ENCODE measurements at regions not wholly inside any gene's neighbourhood (a gene's known extent, or its start where the extent isn't known, plus 50 kb on each side); places are given as distances from the start of the nearest gene placed in this dataset.
"Not testable (repeated sequence)": the region's sequence is repeated elsewhere in the genome, so short reads cannot be mapped to it uniquely, and the experiment has no call there.

DNA sequence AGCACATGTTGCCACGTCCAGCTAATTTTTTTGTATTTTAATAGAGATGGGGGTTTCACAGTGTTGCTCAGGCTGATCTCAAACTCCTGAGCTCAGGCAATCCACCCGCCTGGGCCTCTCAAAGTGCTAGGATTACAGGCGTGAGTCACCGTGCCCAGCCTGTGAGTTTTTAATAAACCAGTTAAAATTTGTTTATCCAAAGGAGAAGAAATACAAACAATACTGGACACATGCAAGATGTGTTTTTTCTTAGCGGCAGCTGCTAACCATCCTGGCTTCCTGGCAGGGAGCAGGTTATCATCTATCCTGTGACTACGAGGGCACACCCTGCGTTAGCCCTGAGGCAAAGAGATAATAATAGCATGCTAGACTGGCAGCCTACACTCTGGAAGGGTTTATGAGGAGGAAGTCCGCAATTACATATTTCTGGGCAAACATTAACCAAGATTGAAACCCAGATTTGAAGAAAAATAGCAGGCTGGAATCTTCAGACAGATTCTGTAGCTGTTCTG, 191.4 kb downstream of the SPRY1 start:
- Mint-ChIP-seq H3K27me3 (no peaks in the 10 kb centered on the region), H3K36me3 (ENCODE audit: low read depth) (no peaks in the 10 kb centered on the region), H3K9me3 (no peaks in the 10 kb centered on the region), H3K4me1 (ENCODE audit: low read depth) (peaks cover 11% of the 10 kb centered on the region), H3K4me3 (no peak overlapping the region), H3K27ac (no peak overlapping the region)
- DNase-seq = no peak

DNA sequence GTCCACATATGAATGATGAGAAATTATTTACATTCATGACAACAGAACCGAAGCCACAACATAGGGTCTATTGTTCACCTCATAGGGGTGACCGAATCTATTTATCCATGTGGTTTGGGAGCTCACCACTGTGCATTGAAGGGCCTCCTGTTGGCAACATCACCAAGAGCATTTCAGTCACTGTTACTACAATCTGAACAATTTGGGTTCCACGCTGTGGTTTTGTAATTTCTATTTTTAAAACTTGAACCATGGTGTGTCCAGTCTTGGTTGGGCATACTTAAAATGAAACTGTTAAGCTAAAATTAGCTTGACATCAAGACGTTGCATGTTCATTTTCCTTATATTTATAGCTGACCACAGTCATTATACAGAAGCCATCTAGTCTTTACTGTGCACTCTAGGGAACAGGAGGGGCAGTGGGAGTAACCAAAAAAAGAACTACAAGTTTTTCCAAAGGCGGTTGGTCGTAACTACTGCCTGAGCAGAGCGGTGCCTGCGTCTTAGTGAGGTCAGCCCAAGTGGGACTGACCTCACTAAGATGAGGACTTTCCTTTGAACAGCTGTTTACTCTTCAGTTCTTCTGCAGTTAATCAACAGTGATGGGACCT, 192.1 kb downstream of the SPRY1 start:
- Mint-ChIP-seq H3K4me1 (ENCODE audit: low read depth) (peaks cover 12% of the 10 kb centered on the region), H3K27me3 (no peaks in the 10 kb centered on the region), H3K4me3 (no peak overlapping the region), H3K36me3 (ENCODE audit: low read depth) (no peaks in the 10 kb centered on the region), H3K27ac (no peak overlapping the region), H3K9me3 (no peaks in the 10 kb centered on the region)
- DNase-seq = no peak

DNA sequence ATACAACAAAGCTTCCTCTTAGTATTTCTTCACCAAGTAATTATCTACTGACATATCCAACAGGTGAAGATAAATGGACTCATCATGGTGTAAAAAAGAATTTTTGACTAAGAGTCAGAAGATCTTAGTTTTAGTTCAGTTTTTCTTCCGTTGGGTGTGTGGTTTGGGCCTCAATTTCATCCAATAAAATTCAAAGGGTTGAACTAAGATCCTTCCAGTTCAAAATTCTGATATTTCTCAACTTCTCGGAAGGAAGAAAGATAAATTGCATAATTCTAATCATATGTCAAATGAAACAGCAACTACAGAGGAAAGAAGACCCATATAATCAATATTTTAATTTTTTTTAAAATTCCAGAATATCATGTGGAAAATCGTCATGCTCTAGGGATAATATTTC, 192.7 kb downstream of the SPRY1 start:
- no peak for DNase-seq
- no peaks in the 10 kb centered on the region for H3K27me3 Mint-ChIP-seq
- peaks cover 12% of the 10 kb centered on the region for H3K4me1 Mint-ChIP-seq (ENCODE audit: low read depth)
- no peaks in the 10 kb centered on the region for H3K9me3 Mint-ChIP-seq
- no peaks in the 10 kb centered on the region for H3K36me3 Mint-ChIP-seq (ENCODE audit: low read depth)
- no peak overlapping the region for H3K4me3 Mint-ChIP-seq
- H3K27ac Mint-ChIP-seq = no peak overlapping the region

DNA sequence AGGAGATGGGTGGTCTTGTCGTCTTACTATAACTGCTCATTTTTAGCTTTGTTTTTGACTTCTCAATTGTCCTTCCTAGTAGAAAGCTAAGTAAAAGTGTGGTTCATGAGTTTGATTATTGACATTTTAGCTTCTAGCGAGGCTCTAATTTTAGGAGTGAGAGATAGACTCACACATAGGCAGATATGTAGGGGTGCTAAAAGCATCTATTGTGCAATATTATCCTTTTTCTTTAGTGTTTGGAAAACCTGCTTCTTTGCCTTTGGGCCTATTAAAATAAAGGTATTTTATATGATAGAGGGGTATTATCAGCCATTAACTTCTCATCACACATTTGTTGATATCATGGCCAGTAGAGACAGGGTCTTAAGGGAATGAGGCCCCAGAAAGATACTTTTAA, 195.3 kb downstream of the SPRY1 start:
- no peaks in the 10 kb centered on the region for H3K9me3 Mint-ChIP-seq
- DNase-seq = no peak
- H3K27me3 Mint-ChIP-seq = no peaks in the 10 kb centered on the region
- no peaks in the 10 kb centered on the region for H3K36me3 Mint-ChIP-seq (ENCODE audit: low read depth)
- H3K4me3 Mint-ChIP-seq = no peak overlapping the region
- H3K27ac Mint-ChIP-seq = no peak overlapping the region
- H3K4me1 Mint-ChIP-seq (ENCODE audit: low read depth) = peaks cover 12% of the 10 kb centered on the region

DNA sequence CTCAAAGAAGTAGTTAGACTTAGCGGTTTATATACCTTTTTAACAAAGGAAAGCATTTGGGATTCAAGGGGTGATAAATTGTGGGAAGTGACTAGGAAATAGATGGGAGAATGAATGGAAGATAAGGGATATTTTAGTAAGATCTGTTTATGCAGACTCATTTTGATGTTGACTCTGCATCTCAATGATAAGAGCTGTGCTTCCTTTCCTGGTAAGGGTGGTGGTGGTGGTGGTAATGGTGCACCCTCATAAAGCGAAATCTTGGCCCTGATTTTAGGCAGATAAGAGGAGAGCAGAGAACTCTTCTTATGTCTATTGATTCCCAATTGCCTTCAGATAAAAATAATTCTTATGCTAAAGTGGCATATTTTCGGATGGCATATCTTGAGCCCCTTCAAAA, 197.1 kb downstream of the SPRY1 start:
- Mint-ChIP-seq H3K4me1 (ENCODE audit: low read depth) (peaks cover 8% of the 10 kb centered on the region), H3K27ac (no peak overlapping the region), H3K36me3 (ENCODE audit: low read depth) (no peaks in the 10 kb centered on the region), H3K27me3 (no peaks in the 10 kb centered on the region), H3K9me3 (no peaks in the 10 kb centered on the region), H3K4me3 (no peak overlapping the region)
- DNase-seq = no peak

DNA sequence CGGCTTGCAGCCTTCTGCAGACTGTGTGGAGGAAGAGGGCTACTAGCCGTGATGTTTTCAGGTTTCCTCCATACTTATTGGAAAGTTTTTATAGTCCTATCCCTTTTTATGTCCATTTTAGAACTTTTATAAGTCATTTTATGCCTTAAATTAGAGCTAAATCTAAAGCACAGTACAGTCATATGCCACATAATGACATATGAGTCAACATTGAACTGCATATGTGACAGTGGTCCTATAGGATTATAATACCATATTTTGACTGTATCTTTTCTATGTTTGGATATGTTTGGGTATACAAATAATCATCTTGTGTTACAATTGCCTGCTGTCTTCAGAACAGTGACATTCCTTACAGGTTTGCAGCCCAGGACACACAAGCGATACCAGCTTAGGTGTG, 200.2 kb downstream of the SPRY1 start:
- Mint-ChIP-seq H3K27ac (no peak overlapping the region), H3K27me3 (no peaks in the 10 kb centered on the region), H3K4me3 (no peak overlapping the region), H3K36me3 (ENCODE audit: low read depth) (no peaks in the 10 kb centered on the region), H3K4me1 (ENCODE audit: low read depth) (peaks cover 29% of the 10 kb centered on the region), H3K9me3 (no peaks in the 10 kb centered on the region)
- DNase-seq = no peak

DNA sequence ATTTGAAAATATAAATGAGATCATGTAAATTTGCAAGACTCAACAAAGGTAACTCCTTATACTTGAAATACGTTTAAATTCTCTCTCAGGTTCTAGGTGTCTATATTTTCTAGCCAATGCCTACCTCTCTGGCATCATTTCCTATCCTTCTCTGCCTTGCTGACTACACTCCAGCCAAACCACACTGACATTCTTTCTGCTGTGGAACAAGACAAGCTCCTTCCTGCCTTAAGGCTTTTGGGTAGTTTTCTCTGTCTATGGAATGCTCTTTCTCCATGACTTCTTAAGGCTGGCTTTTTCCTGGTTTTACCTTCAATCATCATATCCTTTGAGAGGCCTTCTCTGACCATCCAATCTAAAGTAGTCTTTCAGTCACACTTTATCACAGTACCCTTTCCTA, 201.0 kb downstream of the SPRY1 start:
- no peaks in the 10 kb centered on the region for H3K9me3 Mint-ChIP-seq
- no peak overlapping the region for H3K27ac Mint-ChIP-seq
- H3K27me3 Mint-ChIP-seq = no peaks in the 10 kb centered on the region
- peaks cover 37% of the 10 kb centered on the region for H3K4me1 Mint-ChIP-seq (ENCODE audit: low read depth)
- no peak overlapping the region for H3K4me3 Mint-ChIP-seq
- no peaks in the 10 kb centered on the region for H3K36me3 Mint-ChIP-seq (ENCODE audit: low read depth)
- no peak for DNase-seq

DNA sequence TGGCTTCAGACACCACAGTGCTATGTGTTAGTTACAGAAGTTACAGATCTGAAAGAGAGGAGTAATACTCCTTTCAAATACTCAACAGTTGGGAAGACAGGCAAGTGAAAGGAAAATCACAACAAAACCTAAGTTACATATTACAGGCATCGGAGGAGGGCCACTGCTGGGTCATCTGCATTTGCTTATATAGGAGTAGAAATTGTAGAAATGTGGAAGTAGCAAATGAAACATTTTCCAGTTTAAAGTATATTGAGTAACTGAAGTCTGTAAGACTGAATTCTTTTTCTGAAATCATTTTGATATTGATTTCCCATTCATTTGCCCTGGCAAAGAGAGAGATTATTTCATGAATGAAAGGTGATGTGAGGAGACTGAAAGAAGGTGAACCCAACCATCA, 201.7 kb downstream of the SPRY1 start:
- H3K4me1 Mint-ChIP-seq (ENCODE audit: low read depth) = peaks cover 44% of the 10 kb centered on the region
- H3K27me3 Mint-ChIP-seq = no peaks in the 10 kb centered on the region
- no peaks in the 10 kb centered on the region for H3K36me3 Mint-ChIP-seq (ENCODE audit: low read depth)
- no peaks in the 10 kb centered on the region for H3K9me3 Mint-ChIP-seq
- H3K27ac Mint-ChIP-seq = no peak overlapping the region
- no peak overlapping the region for H3K4me3 Mint-ChIP-seq
- DNase-seq = no peak

DNA sequence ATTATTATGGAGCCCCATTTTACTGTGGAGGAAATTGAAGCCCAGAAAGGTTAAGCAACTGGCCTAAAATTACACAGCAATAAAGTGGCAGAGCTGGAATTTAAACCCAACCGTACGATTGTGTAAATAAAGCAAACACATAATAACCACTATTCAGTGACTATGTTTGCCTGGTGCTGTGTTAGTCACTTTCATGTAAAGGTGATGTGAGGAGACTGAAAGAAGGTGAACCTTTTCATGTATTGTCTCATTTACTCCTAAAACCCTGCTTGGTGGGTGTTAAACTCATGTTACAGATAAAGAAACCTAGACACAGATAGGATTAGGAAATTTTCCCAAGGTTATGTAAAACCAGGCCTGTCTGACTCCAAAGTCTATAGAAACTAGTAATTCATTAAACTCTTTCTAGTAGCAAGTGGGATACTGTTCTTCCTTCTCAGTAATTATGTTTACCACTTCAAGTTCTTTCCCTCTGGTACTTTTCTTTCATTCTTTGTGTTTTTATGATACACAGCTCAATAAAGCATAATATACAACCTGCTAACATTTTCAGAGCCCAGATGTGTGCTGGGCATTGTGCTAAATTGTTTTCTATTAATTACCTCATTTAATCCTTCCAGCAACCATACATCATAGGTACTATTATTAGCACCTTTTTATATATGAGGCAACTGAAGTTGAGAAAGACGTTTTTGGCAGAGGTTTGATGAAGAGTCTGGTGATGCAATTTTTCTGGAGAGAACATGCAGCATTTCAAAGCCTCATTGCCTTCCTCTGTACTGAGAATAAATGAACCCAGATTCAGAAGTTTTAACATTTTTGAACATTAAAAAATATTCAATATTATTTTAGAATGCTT, 202.7 kb downstream of the SPRY1 start:
- Mint-ChIP-seq H3K4me1 (ENCODE audit: low read depth) (peaks cover 44% of the 10 kb centered on the region), H3K27me3 (no peaks in the 10 kb centered on the region), H3K9me3 (peaks cover under 1% of the 10 kb centered on the region), H3K27ac (no peak overlapping the region), H3K36me3 (ENCODE audit: low read depth) (no peaks in the 10 kb centered on the region), H3K4me3 (no peak overlapping the region)
- no peak for DNase-seq

DNA sequence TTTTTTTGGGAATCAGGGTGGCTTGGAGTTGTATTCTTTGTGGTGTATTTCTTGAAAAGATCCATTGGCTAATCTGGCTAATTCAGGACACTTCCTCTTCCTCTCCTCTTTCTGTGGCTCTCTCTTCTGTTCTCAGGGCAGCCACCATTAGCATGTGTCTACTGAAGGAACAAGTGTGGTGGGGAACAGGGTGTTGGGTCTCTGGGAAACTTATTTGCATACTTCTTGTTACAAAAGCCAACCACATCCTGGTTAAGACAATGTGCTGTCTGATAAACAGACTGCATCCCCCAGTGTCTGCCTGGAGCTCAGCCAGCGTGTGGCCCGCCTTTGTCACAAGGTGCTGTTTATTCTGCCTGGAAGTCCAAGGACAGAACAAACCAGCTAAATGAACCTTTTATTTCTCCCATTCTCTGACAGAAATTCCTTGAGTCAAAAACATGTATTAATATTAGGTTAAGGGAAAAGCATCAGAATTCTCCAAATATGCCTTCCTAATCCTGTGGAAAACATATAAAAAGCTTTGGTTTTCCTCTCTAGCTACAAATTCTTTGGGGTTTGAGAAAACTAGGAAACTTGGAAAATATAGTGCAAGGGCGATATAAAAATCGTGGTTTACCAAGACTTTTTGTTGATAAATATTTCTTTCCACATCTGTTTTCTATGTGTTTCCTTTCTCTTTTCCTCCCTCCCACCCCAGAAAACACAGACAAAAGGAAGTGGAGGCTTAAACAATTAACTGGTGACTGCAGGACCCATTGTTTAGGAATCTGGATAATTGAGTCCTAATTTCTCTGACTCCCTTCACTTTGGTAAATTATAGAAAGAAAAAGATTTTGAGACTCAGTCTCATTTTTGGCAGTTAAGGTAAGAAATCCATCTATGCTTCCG, 203.6 kb downstream of the SPRY1 start:
- Mint-ChIP-seq H3K4me1 (ENCODE audit: low read depth) (peaks cover 44% of the 10 kb centered on the region), H3K27ac (peak overlapping the region; percentile 74), H3K4me3 (no peak overlapping the region), H3K36me3 (ENCODE audit: low read depth) (no peaks in the 10 kb centered on the region), H3K9me3 (peaks cover 2% of the 10 kb centered on the region), H3K27me3 (no peaks in the 10 kb centered on the region)
- DNase-seq = peak; percentile 41

DNA sequence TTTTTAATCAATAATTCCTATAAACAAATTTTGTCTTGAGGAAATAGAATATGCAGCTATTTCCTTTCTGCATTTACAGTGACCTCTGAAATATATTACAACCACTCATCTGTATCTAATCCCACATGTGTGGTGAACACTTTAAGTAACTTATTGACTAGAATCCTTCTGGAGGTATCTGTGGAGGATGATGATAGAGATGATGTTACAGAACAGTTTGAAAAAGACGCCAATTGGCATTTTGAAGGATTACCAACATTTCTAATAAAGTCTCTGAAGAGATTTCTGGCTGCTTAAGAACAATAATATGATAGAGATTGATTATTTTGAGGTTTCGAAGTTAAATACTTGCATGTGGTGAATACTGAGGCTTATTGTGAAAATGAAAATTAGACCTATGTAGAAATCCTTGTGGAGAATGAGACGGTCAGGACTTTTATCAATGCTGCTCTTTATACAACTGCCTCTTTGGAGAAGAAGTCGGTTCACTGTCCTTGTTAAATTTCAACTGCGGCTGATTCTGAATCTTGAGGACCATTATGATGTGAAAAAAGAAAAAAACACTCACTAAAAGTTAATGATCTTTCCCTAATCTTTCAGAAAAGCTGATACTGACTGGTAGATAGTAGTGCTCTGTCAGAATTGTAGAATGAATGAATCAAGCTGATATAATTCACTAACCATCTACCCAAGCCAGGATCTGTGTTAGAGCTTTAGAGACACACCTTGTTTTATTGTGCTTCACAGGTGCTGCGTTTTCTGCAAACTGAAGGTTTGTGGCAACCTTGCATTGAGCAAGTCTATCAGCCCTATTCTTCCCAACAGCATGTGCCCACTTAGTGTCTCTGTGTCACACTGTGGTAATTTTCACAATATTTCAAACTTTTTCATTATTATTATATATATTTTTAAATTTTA, 204.7 kb downstream of the SPRY1 start:
- peaks cover 46% of the 10 kb centered on the region for H3K4me1 Mint-ChIP-seq (ENCODE audit: low read depth)
- no peak for DNase-seq
- H3K4me3 Mint-ChIP-seq = no peak overlapping the region
- peaks cover 2% of the 10 kb centered on the region for H3K9me3 Mint-ChIP-seq
- H3K27ac Mint-ChIP-seq = no peak overlapping the region
- H3K27me3 Mint-ChIP-seq = no peaks in the 10 kb centered on the region
- no peaks in the 10 kb centered on the region for H3K36me3 Mint-ChIP-seq (ENCODE audit: low read depth)

DNA sequence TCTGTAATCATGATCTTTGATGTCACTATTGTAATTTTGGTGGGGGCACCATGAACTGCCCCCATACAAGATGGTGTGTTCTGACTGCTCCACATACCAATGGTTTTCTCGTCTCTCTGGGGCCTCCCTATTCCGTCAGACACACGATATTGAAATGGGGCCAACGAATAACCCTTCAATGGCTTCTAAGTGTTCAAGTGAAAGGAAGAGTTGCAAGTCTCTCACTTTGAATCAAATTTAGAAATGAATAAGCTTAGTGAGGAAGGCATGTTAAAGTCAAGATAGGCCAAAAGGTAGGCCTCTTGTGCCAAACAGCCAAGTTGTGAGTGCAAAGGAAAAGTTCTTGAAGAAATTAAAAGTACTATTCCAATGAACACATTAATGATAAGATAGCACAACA, 205.4 kb downstream of the SPRY1 start:
- Mint-ChIP-seq H3K27ac (no peak overlapping the region), H3K4me1 (ENCODE audit: low read depth) (peaks cover 53% of the 10 kb centered on the region), H3K9me3 (peaks cover 2% of the 10 kb centered on the region), H3K4me3 (no peak overlapping the region), H3K36me3 (ENCODE audit: low read depth) (no peaks in the 10 kb centered on the region), H3K27me3 (no peaks in the 10 kb centered on the region)
- DNase-seq = no peak

DNA sequence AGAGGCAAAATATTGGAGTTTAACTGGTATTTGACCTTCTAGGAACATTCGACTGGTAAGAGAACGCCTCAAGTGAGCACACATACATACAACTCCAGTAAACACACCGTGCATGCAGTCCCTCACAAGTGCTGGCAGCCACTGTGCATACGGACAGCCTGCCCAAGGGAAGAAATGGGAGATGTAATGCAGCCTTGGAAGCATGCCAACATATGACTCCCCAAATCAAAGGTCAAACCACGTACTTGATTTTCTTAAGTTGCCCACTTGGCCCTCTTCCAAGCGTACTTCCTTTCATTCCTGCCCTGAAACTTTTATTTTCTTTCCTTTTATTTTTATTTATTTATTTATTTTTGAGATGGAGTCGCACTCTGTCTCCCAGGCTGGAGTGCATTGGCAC, 206.6 kb downstream of the SPRY1 start:
- Mint-ChIP-seq H3K27me3 (no peaks in the 10 kb centered on the region), H3K9me3 (peaks cover 2% of the 10 kb centered on the region), H3K27ac (no peak overlapping the region), H3K36me3 (ENCODE audit: low read depth) (no peaks in the 10 kb centered on the region), H3K4me3 (no peak overlapping the region), H3K4me1 (ENCODE audit: low read depth) (peaks cover 60% of the 10 kb centered on the region)
- DNase-seq = no peak

DNA sequence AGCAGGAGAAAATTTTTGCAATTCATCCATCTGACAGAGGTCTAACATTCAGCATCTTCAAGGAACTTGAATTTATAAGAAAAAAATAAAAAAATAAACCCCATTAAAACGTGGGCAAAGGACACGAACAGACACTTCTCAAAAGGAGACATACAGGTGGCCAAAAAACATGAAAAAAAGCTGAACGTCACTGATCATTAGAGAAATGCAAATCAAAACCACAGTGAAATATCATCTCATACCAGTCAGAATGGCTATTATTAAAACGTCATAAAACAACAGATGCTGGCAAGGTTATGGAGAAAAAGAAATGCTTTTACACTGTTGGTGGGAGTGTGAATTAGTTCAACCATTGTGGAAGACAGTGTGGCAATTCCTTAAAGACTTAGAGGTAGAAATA, 209.2 kb downstream of the SPRY1 start:
- H3K4me1 Mint-ChIP-seq (ENCODE audit: low read depth) = peaks cover 38% of the 10 kb centered on the region
- not testable (repeated sequence) for H3K27me3 Mint-ChIP-seq; H3K9me3 Mint-ChIP-seq; H3K27ac Mint-ChIP-seq; H3K4me3 Mint-ChIP-seq; H3K36me3 Mint-ChIP-seq (ENCODE audit: low read depth); DNase-seq

All from activated T-cell treated with anti-CD3 and anti-CD28 coated beads, Interleukin-2, amount 50 U/mL, for 24 hours (primary cell).